ENCODE measurements at regions not wholly inside any gene's neighbourhood (a gene's known extent, or its start where the extent isn't known, plus 50 kb on each side); places are given as distances from the start of the nearest gene placed in this dataset.

GRCh38 chr6:164006459-164006858, 591.9 kb downstream of the QKI start:
- DNase-seq: no peak

GRCh38 chr6:164005004-164005711, 590.6 kb downstream of the QKI start:
- DNase-seq: no peak

- DNase-seq: no peak
These were observed 585.8 kb downstream of the QKI start for GRCh38 chr6:164000276-164000675.

GRCh38 chr6:163999475-164000125, 585.1 kb downstream of the QKI start:
- no peak for DNase-seq

GRCh38 chr6:163998496-163998895, 584.0 kb downstream of the QKI start:
- no peak for DNase-seq

- DNase-seq: no peak
These were observed 582.0 kb downstream of the QKI start for GRCh38 chr6:163996491-163996890.

GRCh38 chr6:163994566-163994965, 580.0 kb downstream of the QKI start:
- DNase-seq: no peak

- DNase-seq: no peak
These were observed 578.2 kb downstream of the QKI start for GRCh38 chr6:163992701-163993100.

- DNase-seq: no peak
These were observed 577.5 kb downstream of the QKI start for GRCh38 chr6:163992056-163992455.

GRCh38 chr6:163991321-163991720, 576.8 kb downstream of the QKI start:
- DNase-seq: no peak

GRCh38 chr6:163986313-163986712, 571.8 kb downstream of the QKI start:
- no peak for DNase-seq

- no peak for DNase-seq
These were observed 571.2 kb downstream of the QKI start for GRCh38 chr6:163985710-163986109.

GRCh38 chr6:163985040-163985439, 570.5 kb downstream of the QKI start:
- no peak for DNase-seq

GRCh38 chr6:163984124-163984936, 569.8 kb downstream of the QKI start:
- no peak for DNase-seq

- DNase-seq: no peak
These were observed 569.2 kb downstream of the QKI start for GRCh38 chr6:163983679-163984078.

GRCh38 chr6:163974322-163974721, 559.8 kb downstream of the QKI start:
- no peak for DNase-seq

GRCh38 chr6:163971841-163972838, 557.6 kb downstream of the QKI start:
- no peak for DNase-seq

GRCh38 chr6:163970846-163971564, 556.5 kb downstream of the QKI start:
- DNase-seq: no peak

- no peak for DNase-seq
These were observed 551.2 kb downstream of the QKI start for GRCh38 chr6:163965426-163966348.

GRCh38 chr6:163964789-163965188, 550.3 kb downstream of the QKI start:
- no peak for DNase-seq
